ENCODE measurements at regions not wholly inside any gene's neighbourhood (a gene's known extent, or its start where the extent isn't known, plus 50 kb on each side); places are given as distances from the start of the nearest gene placed in this dataset.

DNA sequence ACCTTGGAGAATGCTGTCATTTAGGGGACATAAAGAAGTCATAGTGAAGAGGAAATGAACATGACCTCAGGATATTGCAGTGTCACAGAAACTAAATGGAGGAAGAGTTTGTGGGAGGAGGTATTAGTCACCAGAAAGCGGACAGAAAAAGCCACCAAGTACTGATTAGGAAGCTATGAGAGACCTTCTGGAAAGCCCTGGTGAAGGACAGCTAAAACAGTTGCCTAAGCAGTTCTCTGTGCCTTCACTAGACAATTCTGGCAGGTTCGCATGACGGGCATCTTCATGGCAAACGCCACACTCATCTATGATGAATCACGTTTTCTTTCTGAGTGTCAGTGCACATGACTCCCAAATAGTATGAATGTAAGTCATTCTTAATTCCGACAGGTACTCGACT, 325.8 kb downstream of the C11orf87 start:
- DNase-seq (ENCODE audit: low read depth), result no peak

DNA sequence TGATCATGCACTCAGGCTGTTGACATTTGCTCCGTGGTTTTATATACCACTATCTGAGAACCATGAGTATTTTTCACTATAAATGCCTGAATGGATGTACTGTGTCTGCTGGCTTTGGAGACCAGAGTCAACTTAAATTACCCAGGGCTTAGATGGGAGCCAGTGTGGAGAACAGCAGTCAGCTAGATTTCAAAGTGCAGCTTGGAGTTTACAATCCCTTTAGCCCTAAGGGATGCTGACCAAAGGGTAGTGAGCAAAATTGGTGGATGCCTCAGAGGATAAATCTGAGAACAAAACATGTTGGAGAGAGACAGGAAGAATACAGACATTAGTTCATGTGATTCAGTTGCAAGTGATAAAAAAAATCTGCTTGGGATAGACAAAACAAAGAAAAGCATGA, 327.5 kb downstream of the C11orf87 start:
- no peak for DNase-seq (ENCODE audit: low read depth)

DNA sequence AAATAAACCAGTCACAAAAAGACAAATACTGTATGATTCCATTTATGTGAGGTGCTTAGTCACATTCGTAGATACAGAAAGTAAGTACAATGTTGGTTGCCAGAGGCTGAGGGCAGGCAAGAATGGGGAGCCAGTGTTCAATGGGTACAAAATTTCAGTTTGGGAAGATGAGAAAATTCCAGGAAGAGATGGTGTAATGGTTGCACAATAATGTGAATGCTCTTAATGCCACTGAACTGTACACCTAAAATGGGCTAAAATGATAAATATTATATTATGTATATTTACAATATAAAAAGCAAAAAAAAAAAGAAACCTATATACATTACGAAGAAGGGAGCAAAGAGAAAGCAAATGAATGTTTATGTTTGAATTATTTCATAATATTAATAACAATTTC, 329.0 kb downstream of the C11orf87 start:
- DNase-seq (ENCODE audit: low read depth), result no peak

DNA sequence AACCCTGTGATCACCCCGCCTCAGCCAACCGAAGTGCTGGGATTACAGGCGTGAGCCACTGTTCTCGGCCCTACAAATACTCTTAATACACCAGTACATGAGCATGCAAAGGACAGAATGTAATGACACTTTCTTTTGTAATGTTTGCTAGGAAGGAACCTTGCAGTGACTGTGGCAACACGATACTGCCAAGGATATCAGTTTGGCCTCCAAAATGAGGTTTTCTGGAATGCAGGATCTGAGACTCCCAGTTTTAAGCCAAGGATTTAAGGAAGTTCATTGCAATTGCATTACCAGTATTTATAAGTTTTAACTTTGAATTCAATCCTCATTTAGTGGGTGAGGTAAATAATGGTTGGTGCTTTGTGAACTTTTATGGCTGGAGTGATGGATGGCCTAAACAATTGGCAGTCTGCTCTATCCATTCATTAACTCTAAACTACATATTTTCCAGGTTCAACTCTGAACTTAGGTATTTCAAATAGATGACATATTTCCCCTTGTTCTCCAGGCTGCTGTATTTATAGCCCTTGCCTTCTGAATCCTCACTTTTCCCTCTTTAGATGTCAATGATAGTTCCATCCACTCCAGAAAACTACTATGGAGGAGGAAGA, 330.3 kb downstream of the C11orf87 start:
- no peak for DNase-seq (ENCODE audit: low read depth)

DNA sequence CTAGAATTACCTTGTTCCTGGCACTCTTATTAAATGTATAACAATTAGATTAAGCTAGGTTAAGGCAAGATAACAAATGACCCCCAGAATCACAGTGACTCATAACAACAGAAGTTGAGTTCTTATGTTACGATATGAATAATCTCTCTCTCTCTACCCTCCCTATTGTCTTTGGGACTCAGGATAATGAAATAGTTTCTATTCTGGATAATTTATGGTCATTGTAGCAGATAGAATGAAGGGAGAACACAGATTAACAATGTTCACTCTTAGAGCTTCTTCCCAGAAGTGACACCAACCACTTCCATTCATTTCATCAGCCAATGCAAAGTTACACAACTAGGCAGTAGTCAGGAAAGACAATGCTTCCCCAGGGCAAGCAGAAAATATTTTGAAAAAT, 334.5 kb downstream of the C11orf87 start:
- DNase-seq (ENCODE audit: low read depth), result no peak

DNA sequence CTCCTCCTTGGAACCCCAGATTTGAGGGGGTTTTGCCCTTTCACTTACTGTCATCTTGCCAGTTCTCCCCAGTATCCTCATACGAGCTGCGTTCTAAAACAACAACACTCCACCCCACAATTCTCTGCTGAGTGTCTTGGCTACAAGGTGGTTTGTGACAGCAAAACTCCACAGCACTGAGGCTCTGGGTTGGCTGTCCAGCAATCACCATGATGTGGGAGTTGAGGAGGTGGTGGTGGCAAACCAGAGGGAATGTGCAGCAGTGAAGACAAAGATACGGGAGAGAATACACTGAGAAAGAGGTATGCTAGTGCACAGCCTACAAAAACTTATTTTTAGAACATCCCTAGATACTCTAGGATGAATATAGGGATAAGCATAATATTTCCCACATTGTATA, 335.0 kb downstream of the C11orf87 start:
- no peak for DNase-seq (ENCODE audit: low read depth)

DNA sequence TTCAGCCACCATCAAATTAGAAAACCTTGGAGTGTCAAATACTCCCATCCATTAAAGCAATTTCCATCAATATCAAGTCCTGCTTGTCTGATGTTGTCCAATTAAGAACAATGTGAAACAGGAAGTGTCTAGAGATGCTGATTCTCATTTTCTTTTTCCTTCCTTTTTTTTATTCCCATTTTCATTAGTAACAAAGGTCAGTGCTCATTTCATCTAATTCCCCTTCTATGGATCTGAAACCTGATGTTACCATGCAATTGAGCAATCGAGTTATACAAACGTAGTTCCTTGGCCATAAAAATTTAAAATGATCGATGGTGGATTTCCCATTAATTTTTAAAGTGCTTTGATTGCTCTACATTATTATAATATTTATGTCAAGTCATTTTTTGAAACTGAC, 330.6 kb upstream of the ZC3H12C start:
- no peak for DNase-seq (ENCODE audit: low read depth)

DNA sequence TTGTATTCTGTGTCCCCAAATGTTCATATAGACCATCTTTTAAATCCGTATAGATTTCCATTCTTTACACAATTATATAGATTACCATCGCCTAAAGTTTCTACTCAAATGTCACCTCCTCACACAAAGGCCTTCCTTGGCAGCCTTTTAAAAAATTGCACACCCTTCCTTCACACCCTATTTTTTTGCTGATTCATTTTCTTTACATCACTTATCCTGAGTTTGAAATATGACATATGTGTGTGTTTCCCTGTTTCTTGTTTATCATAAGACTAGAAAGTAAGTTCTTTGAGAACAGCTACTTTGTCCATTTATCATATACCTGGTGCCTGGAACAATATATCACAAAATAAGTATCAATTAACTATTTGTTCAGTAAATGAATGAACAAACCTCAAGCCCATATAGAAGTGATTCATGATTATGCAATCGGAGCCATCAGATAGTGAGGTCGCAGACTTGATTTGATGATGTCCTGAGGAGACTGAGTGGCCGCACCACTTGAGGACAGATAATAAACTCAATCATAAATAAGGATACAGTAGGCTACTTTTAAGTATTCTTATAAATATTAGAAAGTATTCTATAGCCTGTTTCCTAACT, 327.4 kb upstream of the ZC3H12C start:
- DNase-seq (ENCODE audit: low read depth), result no peak

DNA sequence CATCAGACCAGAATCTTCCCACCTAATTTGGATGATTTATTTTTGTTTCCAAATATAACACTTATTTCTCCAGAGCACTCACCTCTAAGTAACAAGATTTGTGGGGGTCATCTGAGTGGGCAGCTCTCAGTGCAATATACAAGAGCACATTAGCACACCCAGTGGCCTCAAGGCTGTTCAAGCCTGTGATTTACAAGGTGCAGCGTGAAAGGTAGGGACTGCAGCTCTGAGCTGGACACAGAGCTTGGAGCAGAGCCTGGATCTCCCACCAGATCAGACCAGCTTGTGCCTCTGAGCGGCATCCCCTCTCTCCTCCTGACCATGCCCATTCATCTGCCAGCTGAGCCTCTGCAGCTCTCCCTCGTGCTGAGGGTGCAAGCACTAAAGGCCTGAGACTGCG, 323.3 kb upstream of the ZC3H12C start:
- no peak for DNase-seq (ENCODE audit: low read depth)

DNA sequence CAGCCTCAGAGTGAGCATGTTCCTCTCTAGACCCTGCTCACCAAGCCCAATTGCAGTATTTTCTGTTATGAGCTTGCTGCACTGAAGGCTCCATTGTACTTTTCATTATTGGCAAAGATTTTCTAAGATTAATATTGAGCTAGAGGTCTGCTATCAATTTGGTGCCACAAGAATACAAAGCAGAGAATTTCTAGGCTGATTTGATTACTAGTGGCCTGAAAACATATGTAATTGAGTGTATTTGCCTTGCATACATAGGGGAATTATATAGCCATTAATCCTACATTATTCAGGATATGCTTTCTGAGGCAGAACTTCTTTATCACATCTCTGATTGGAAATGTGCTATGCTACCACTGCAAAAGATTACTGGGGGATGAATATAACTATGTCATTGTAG, 322.9 kb upstream of the ZC3H12C start:
- no peak for DNase-seq (ENCODE audit: low read depth)

DNA sequence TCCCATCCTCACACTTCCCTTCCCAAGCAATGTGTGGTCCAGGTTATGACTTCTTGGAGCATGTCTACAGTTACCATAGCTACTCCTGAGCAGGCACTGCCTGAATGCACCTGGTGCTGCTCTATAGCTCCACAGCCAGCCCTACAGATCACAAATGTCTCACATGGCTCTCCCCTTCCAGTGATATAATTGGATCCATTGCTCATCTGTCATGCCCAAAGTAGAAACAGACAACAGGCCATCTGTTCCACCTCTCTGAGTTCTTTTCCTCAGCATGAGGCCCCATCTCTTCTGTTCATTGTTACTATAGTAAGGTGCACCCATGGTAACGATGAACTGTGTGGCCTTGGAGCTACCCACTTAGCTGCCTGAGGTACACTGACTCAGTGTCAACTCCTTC, 320.3 kb upstream of the ZC3H12C start:
- DNase-seq (ENCODE audit: low read depth), result no peak

DNA sequence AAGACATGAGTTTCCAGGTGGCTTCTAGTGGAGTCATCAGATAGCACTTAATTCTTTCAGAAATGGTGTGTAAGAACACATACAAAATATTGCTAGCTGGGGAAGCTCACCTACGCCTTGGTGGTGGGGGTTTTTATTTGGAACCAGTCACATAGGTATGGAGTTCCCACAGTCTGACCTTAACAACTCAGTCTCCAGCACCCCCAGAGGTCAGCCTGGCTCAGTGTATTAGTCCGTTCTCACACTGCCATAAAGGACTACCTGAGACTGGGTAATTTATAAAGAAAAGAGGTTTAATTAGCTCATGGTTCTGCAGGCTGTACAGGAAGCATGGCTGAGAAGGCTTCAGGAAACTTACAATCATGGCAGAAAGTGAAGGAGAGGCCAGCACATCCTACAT, 317.5 kb upstream of the ZC3H12C start:
- DNase-seq (ENCODE audit: low read depth), result no peak

DNA sequence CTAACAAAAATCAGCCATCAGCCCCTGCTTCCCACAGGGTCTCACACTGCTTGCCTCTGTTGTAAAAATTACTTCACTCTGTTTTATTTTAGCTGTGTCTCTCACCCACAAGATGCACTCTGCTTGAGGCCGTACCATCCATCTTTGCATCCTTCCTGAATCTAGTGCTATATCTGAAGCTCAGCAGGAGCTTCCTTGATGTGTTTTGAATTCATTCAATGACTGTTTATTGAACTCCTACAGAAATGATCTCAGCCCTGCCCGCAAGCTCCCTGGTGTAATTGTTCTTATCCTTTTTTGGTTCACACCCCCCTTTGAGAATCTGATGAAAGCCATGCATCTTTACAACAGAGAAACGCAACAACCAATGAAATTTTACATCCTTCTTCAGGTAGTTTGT, 310.2 kb upstream of the ZC3H12C start:
- DNase-seq (ENCODE audit: low read depth), result no peak

DNA sequence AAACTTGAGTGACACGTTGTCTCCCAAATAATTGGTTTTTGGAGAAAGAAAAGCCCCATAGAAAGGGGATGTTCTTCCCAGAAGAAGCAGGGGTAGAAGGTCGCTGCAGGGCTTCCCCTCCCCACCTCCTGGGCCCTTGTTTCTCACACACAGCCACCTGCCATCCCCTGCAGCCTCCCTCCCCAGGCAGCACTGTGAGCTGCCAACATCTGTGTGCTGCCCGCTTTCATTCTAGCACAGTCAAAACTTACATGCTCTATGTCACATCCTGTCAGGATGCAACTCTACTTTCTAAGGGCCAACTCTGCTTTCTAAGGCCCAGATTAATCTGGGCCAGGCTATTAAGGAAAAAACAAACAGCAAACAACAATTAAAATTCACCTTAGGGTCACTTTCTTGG, 309.4 kb upstream of the ZC3H12C start:
- DNase-seq (ENCODE audit: low read depth), result no peak

DNA sequence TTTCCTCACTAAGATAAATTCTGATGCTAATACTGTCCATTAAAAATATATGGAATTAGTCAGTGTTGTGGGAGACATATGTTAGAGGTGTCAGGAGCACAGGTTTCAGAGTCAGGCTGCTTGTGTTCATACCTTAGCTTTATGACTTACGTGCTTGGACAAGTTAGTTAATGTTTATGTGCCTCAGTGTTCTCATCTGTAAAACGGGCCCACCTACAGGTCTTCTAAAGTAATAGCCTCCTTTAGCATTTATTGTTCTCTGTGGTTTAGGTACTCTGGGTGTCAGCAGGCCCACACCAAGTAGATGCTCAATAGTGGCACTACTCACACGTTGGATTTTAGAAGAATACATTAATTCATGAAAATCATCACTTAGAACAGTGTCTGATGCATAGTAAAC, 308.7 kb upstream of the ZC3H12C start:
- no peak for DNase-seq (ENCODE audit: low read depth)

DNA sequence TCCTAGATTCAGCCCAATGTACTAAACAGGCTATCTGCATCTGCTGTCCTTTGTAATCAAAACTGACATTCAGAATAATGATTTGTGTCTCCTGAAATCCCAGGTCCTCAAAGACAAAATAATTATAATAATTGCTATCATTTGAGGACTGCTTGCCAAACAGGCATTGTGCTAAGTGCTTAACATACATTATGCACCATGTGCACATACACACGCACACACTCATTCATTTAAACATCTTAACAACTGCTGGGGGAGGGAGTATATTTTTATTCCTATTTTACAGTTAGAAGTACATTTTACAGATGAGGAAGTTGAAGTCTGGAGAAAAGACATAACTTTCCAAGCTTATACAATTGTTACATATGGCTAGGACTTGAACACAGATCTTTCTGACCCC, 308.0 kb upstream of the ZC3H12C start:
- no peak for DNase-seq (ENCODE audit: low read depth)

DNA sequence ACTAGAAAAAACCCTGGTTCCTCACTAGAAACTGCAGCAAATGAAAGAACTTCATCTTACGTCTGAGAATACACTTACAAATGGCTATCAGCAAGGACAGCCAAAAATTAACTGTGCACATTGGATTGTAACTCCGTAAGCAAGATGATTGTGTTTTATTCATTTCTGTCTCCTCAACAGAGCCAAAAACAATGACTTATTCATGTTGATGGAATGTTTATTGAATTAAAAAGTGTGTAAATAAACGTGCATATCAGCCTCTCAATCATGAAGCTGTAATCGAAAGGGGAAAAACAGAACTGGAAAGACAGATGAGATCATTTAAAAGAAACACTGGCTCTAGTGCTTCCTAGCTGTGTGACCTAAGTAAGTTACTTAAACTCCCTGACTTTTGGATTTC, 307.5 kb upstream of the ZC3H12C start:
- no peak for DNase-seq (ENCODE audit: low read depth)

DNA sequence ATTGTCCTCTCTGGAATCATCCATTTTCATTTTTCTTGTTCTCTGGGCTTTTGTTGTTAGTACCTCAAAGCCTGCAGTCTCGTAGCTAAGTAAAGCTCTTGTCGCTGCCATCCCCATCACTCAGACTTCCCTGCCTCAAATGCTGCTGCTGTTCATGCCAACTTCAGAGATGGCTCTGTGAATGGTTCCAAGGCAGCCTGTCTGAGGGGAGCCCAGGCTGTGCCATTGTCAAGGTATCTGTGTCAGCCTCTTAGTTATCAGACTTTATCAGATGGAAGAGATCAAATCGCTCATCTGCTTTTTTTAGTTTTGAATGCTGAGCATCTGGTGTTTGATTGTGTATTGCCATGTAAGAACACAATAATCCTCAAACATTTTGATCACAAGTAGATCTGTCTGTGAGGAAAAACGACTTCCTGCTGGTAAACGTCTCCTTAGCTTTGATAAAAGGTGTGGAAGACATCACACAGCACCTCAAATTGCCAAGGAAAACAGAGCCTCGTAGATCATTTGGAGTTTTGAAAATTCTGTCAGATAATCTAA, 304.2 kb upstream of the ZC3H12C start:
- DNase-seq (ENCODE audit: low read depth), result no peak

DNA sequence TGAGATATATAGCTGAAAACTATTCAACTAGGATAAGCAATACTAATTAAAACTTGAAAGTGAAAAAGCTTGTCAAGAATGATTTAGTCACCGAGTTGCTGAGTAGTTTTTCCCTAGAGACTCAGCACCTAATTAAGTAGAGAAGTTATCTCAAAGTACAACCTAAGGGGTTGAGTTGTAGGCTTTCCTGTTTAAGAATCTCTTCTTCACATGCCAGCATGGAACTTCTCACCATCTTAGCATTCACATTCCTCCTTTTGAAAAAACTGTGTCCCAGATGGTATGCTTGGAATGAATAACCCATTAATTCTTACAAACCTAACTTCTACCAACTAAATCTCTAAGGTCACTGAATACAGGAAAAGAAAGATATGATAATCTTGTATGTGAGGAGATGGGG, 303.3 kb upstream of the ZC3H12C start:
- DNase-seq (ENCODE audit: low read depth), result no peak

DNA sequence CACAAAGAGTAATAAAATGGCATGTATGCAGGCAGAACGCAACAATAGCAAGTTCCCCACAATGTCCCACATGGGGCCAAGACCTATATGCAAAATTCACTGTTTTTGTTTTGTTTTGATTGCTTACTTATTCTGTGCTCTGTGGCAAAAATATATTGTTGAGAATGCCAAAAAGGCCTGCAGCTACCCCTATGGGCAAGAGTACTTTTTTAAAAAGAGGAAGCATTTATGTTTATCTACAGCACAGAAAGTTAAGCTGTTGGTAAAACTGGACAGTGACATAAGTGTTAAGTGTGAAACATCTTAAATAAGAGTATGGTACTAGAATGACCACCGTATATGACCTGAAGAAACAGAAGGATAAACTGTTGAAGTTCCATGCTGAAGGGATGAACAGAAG, 301.9 kb upstream of the ZC3H12C start:
- no peak for DNase-seq (ENCODE audit: low read depth)

DNA sequence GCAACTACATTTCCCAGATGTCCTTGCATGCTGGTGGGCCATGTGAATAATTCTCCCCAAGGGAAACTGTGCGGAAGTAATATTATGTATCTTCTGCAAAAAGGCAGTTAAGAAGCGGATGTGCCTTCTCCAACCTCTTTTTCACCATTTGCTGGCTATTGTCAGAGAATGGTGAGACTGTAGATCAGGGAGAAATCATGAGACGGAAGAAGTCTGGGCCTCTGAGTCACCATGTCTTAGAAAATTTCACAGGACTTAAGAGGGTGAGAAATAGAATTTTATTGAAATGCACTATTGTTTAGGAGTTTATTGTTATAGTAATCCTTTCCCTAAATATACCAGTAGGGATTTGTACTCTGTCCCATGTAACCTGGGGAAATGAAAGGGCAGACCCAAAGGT, 298.7 kb upstream of the ZC3H12C start:
- no peak for DNase-seq (ENCODE audit: low read depth)

DNA sequence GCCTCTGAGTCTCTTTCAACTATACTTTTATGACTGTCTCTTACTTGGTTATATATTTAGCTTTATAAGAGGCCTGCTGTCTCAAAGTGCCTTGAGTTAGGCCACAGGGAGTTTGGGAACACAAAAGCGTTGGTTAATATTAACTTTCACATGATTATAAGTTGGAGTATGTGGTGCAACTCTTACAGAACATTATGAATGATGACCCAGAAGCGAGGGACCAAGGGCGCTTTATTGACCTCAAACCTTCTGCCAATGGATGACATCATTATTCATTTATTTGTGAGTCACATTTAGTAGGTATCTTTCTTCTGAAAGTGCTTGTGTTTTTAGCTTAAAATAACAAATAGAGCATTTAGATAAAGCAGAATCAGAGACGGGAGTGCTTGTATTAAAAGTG, 298.0 kb upstream of the ZC3H12C start:
- DNase-seq (ENCODE audit: low read depth), result no peak

DNA sequence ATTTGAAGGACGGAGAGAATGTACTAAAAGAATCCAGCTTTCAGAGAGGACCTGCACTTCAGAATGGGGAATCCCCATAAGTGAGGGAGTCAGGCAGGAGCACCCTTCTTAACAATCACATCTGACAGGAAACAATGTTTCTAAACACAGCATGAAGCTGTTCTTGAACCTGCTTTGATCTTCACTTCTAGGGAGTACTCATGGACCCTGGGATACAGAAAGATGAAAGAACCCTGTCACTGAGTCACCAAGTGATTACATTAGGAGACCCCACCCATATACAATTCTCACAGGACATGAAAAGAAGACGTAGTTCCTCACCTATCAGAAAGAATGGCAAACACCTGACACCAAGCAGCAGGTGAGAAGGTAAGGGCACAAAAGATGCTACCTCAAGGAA, 296.9 kb upstream of the ZC3H12C start:
- DNase-seq (ENCODE audit: low read depth), result no peak

DNA sequence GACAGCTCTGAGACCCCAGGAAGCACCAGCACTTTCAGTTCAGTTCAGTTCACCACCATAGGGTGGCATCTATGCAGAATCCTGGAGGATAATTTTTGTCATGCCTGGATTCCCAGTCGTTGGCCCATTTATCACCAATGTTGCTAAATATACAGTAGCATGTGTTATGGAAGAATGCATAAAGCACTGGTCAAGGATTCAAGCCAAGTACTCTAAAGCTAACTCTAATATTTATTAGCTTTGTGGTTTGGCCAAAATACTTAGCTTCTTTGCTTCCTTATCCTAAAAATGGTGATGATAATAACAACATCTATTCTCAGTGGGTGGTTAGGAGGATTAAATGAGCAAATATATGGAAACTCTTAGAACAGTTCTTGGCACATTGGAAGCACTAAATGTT, 294.7 kb upstream of the ZC3H12C start:
- no peak for DNase-seq (ENCODE audit: low read depth)
